Urinary bladder (tissue), 3 donors: ENCODE measurements at regions not wholly inside any gene's neighbourhood (a gene's known extent, or its start where the extent isn't known, plus 50 kb on each side); places are given as distances from the start of the nearest gene placed in this dataset.

Source experiments
- DNase-seq: peaks from one replicate; pipeline ENCODE4 v3.0.0-alpha.2; 2015; ENCODE audit errors: extremely low spot score
- H3K27ac ChIP-seq: one replicate; pipeline ENCODE4 v1.5.1; 2013; ENCODE audit warnings: low read depth, mild to moderate bottlenecking, moderate library complexity
- H3K36me3 ChIP-seq: one replicate; pipeline ENCODE4 v1.6.1; 2013; ENCODE audit warnings: mild to moderate bottlenecking, moderate library complexity; ENCODE audit not compliant: insufficient read depth
- H3K4me1 ChIP-seq: one replicate; pipeline ENCODE4 v1.6.1; 2013; ENCODE audit warnings: mild to moderate bottlenecking, moderate library complexity; ENCODE audit not compliant: insufficient read depth
- H3K4me3 ChIP-seq: one replicate; pipeline ENCODE4 v1.5.1; 2013; ENCODE audit warnings: low read depth, low read length
- WGBS: extraction: QIAGEN DNeasy Blood & Tissue Kit; methylation state at CpG from one replicate; pipeline ENCODE4 v1.1.7; 2013; 5-methylcytosine and 5-hydroxymethylcytosine counted together
- donor health status: healthy with polysubstance abuse.
- donor health status: healthy.

- Histone ChIP-seq H3K27ac (no peak overlapping the region), H3K4me1 (no peaks in the 10 kb centered on the region), H3K4me3 (no peak overlapping the region), H3K36me3 (no peaks in the 10 kb centered on the region)
- no peak for DNase-seq
- WGBS, result 67% methylated on average over 5 of the region's 5 CpGs
These were observed 722.6 kb upstream of the NRSN1 start for GRCh38 chr6:23403460-23403859.

- no peak overlapping the region for H3K4me3 ChIP-seq
- no peak overlapping the region for H3K27ac ChIP-seq
- WGBS, result 80% methylated on average over 7 of the region's 7 CpGs
- no peaks in the 10 kb centered on the region for H3K4me1 ChIP-seq
- no peak for DNase-seq
- H3K36me3 ChIP-seq, result no peaks in the 10 kb centered on the region
These were observed 716.5 kb upstream of the NRSN1 start for GRCh38 chr6:23409531-23409930.

GRCh38 chr6:23410439-23410838 lies 715.6 kb upstream of the NRSN1 start:
- Histone ChIP-seq H3K27ac (no peak overlapping the region), H3K4me3 (no peak overlapping the region), H3K36me3 (no peaks in the 10 kb centered on the region), H3K4me1 (no peaks in the 10 kb centered on the region)
- no peak for DNase-seq
- 92% methylated on average over 8 of the region's 8 CpGs for WGBS

- DNase-seq, result no peak
- Histone ChIP-seq H3K36me3 (no peaks in the 10 kb centered on the region), H3K27ac (no peak overlapping the region), H3K4me1 (no peaks in the 10 kb centered on the region), H3K4me3 (no peak overlapping the region)
These were observed 713.2 kb upstream of the NRSN1 start for GRCh38 chr6:23412770-23413169.

DNA sequence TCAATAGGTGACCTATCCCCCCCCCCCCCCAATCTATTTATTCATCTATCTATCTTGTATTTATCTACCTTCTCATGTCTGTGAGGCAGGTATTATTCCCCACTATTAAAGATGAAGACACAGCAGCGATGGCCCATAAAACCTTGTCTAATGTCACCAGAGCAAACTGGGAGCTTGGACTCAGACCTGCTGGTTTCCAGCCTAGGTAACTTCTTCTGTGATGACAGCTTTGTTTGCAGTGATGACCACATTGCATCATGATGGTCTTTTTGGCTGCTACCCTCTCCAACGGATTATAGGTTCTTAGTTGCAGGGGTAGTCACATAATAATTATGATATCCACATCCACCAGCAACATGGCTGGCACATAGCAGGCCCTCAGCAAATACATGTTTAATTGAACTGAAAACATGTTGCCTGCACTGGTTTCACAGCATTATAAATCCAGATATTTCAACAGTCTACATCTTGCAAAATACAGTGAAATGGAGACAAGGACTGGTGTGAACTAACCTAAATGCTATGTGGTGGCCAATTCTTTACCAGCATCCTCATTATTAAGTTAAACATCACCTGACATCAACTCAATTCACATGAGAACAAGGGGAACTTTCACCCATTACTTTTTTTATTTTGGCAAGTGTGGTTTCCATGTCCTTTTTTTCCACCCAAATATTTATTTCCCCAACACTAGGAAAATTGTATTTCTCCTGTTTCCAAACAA lies 712.5 kb upstream of the NRSN1 start:
- Histone ChIP-seq H3K4me1 (no peaks in the 10 kb centered on the region), H3K4me3 (no peak overlapping the region), H3K36me3 (no peaks in the 10 kb centered on the region), H3K27ac (no peak overlapping the region)
- DNase-seq, result no peak
- 69% methylated on average over 2 of the region's 2 CpGs for WGBS

DNA sequence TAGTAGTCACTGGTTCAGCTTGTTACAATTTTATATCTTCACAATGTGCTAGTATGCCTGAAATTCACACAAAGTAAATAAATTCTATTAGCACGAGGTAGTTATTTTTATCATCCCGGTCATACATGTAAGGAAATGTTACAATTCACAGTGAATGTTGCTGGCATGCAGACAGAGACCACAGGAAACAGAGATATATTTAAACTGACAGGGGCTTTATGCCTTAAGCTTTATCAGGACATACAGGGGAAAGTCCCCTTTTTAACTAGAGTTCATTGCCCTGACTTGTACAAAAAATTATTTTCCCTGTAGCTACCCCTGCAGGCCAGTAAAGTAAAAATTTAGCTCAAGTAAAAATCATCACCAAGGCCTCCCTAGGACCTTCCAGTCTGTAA lies 712.0 kb upstream of the NRSN1 start:
- 4% methylated on average over 2 of the region's 2 CpGs for WGBS

DNA sequence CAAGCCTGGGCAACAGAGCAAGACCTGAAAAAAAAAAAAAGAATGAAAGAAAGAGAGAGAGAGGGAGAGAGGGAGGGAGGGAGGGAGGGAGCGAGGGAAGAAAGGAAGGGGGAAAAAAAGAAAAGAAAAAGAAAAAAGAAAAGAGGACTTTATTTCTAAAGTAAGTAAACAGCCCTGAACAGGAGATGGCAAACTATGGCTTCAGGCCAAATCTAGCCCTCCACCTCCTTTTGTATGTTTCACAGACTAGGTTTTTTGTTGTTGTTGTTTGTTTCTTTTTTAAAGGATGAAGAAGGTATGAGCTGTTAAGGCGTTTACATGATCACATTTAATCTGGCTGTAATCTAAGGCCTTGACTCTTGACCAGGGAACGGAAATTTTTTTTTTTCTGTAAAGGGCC lies 711.1 kb upstream of the NRSN1 start:
- Histone ChIP-seq H3K4me3 (no peak overlapping the region), H3K36me3 (no peaks in the 10 kb centered on the region), H3K4me1 (no peaks in the 10 kb centered on the region), H3K27ac (no peak overlapping the region)
- DNase-seq, result no peak
- WGBS, result 75% methylated on average over 3 of the region's 3 CpGs

More for the DNA sequence above, 712.0 kb upstream of the NRSN1 start:
- no peaks in the 10 kb centered on the region for H3K36me3 ChIP-seq
- DNase-seq, result peak; percentile 77
- H3K27ac ChIP-seq, result no peak overlapping the region
- no peak overlapping the region for H3K4me3 ChIP-seq
- H3K4me1 ChIP-seq, result no peaks in the 10 kb centered on the region

DNA sequence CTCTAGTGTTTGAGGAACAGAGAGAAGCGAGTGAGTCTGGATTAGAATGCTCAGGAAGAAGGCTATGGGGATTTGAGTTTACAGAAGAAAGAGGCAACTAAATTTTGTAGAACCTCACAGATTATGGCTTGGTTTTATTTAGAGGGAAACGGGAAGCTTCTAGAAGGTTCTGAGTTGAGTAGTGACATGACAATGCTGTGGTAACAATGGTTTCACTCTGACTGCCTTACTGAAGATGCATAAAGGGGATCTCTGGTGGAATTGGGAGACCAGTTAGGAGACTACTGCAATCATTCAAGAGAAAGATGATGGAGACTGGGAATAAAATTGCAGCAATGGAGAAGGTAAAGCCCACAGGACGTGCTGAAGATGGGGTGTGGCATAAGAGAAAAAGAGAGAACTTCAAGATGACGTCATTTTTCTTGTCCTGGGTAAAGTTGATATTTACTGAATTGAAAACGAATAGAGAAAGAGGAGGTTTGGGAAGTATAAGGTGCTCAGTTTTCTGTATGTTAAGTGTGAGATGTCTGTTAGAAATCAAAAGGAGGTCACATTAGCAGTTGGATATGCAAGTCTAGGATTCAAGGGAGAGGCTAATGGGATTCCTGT lies 710.1 kb upstream of the NRSN1 start:
- DNase-seq, result no peak
- no peak overlapping the region for H3K4me3 ChIP-seq
- H3K4me1 ChIP-seq, result no peaks in the 10 kb centered on the region
- no peak overlapping the region for H3K27ac ChIP-seq
- H3K36me3 ChIP-seq, result no peaks in the 10 kb centered on the region
- WGBS, result 92% methylated on average over 5 of the region's 5 CpGs

DNA sequence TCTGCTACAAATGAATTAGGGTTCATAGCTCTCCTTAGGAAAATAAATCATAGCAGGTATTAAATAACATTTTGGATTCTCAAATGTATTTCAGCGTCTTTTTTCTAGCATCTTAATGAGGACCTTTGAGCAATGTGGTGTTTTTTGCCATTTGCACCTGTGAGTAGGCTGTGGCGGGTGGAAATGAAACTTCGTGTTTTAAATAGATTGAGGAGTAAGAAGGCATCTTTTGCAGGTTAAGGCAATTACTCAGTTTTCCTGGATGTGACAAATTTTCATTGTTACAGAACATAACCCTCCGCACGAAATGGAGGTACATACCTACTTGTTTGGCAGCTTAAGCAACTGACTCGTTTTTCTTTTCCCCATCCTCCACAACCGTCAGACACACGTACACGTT lies 708.9 kb upstream of the NRSN1 start:
- Histone ChIP-seq H3K27ac (no peak overlapping the region), H3K36me3 (no peaks in the 10 kb centered on the region), H3K4me1 (no peaks in the 10 kb centered on the region), H3K4me3 (no peak overlapping the region)
- WGBS, result 93% methylated on average over 9 of the region's 9 CpGs
- no peak for DNase-seq

GRCh38 chr6:23418095-23418494 lies 707.9 kb upstream of the NRSN1 start:
- DNase-seq, result no peak
- H3K4me3 ChIP-seq, result no peak overlapping the region
- H3K4me1 ChIP-seq, result no peaks in the 10 kb centered on the region
- WGBS, result 89% methylated on average over 3 of the region's 3 CpGs
- no peak overlapping the region for H3K27ac ChIP-seq
- no peaks in the 10 kb centered on the region for H3K36me3 ChIP-seq

- 92% methylated on average over 1 of the region's 1 CpG for WGBS
- Histone ChIP-seq H3K27ac (no peak overlapping the region), H3K4me1 (no peaks in the 10 kb centered on the region), H3K36me3 (no peaks in the 10 kb centered on the region), H3K4me3 (no peak overlapping the region)
- no peak for DNase-seq
These were observed 707.0 kb upstream of the NRSN1 start for GRCh38 chr6:23419046-23419445.

- Histone ChIP-seq H3K36me3 (no peaks in the 10 kb centered on the region), H3K4me3 (no peak overlapping the region), H3K4me1 (no peaks in the 10 kb centered on the region), H3K27ac (no peak overlapping the region)
- no peak for DNase-seq
- 91% methylated on average over 4 of the region's 4 CpGs for WGBS
These were observed 705.2 kb upstream of the NRSN1 start for GRCh38 chr6:23420659-23421350.

DNA sequence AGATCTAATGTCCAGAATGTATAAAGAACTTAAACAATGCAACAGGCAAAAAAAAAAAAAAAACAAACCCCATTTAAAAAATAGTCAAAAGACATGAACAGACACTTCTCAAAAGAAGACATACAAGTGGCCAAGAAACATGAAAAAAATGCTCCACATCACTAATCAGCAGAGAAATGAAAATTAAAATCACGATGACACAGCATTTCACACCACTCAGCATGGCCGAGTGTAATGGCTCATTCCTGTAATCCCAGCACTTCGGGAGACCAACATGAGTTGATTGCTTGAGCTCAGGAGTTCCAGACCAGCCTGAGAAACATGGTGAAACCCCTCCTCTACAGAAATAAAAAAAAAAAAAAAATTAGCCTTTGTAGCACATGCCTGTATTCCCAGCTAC lies 701.4 kb upstream of the NRSN1 start:
- WGBS, result 91% methylated on average over 3 of the region's 3 CpGs

DNA sequence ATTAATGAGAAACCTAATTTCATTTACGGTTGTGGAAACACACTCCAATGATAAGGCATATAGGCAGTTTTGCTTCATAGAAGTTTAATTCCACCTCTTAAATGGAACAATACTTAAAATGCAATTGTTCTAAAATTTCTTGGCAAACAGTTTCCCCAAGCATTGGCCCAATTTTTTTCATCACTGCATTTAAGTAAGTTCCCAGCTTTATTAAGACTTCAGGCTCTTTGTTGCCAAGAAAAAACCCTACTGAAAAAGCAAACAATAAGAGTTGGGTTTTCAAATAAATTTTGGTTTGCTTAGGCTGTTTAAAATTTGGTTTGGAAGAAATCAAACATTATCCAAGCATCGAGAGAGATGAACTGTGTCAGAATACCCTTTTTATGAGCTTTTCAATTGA lies 690.9 kb upstream of the NRSN1 start:
- Histone ChIP-seq H3K27ac (no peak overlapping the region), H3K4me1 (no peaks in the 10 kb centered on the region), H3K4me3 (no peak overlapping the region), H3K36me3 (no peaks in the 10 kb centered on the region)
- 47% methylated on average over 2 of the region's 2 CpGs for WGBS
- no peak for DNase-seq

More for the DNA sequence above, 701.4 kb upstream of the NRSN1 start:
- H3K36me3 ChIP-seq, result no peaks in the 10 kb centered on the region
- DNase-seq, result no peak
- no peak overlapping the region for H3K27ac ChIP-seq
- no peaks in the 10 kb centered on the region for H3K4me1 ChIP-seq
- no peak overlapping the region for H3K4me3 ChIP-seq
